ENCODE measurements at regions not wholly inside any gene's neighbourhood (a gene's known extent, or its start where the extent isn't known, plus 50 kb on each side); places are given as distances from the start of the nearest gene placed in this dataset.

DNA sequence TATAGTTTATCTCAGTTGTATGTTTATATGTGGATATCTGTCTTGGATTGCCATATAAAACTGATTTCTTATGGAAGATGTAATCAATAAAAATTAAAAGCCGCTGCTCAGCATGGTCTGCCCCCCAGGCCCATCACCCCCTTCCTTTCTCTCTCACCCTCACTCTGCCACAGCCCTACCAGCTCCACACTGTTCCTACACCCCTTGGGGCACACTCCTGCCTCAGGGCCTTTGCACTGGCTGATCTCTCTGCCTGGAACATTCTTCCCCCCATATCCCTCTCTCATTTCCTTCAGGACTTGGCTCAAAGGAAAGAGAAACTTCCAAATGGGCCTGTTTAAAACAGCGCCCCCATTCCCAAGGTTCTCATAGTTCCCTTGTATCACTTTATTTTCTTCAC, 63.1 kb downstream of the LRRC32 start:
- 100% methylated on average over 1 of the region's 2 CpGs for WGBS (ENCODE audit: insufficient coverage)
- Histone ChIP-seq H3K4me2 (replicated peaks; ENCODE audit: low read depth, low read length, poor library complexity, severe bottlenecking) (no peak overlapping the region), H3K27me3 (replicated peaks in 1 of 4; ENCODE audit: control extremely low read depth in 1 of 4, control insufficient read depth in 3 of 4, insufficient read depth in 4 of 4, low read length in 3 of 4) (peaks cover 0 to 25% (median 4%) of the 10 kb centered on the region in 4 experiments), H3K27ac (ENCODE audit: low read length in 2 of 2) (no peak overlapping the region), H4K20me1 (ENCODE audit: control insufficient read depth, insufficient read depth, low read length, poor library complexity, severe bottlenecking) (no peaks in the 10 kb centered on the region), H3K4me3 (ENCODE audit: control extremely low read depth in 1 of 5, extremely low read depth in 1 of 5, insufficient read depth in 1 of 5, low read depth in 2 of 5, low read length in 4 of 5) (no peak overlapping the region), H3K9me3 (ENCODE audit: control extremely low read depth in 1 of 3, control insufficient read depth in 2 of 3, insufficient read depth in 1 of 3, low read length in 2 of 3) (peaks cover 0 to 4% (median 0%) of the 10 kb centered on the region in 3 donors), H2AFZ (ENCODE audit: insufficient read depth, low read depth, low read length, poor library complexity, severe bottlenecking) (no peak overlapping the region), H3K36me3 (replicated peaks in 1 of 2; ENCODE audit: control extremely low read depth in 1 of 2, control insufficient read depth in 1 of 2, extremely low read depth in 1 of 2, insufficient read depth in 2 of 2, low read length in 1 of 2) (no peaks in the 10 kb centered on the region), H3K79me2 (ENCODE audit: control insufficient read depth, insufficient read depth, low read length) (no peaks in the 10 kb centered on the region), H3K4me1 (ENCODE audit: control insufficient read depth in 2 of 2, insufficient read depth in 2 of 2, low read length in 2 of 2) (peaks cover 8 to 15% of the 10 kb centered on the region in 2 donors), H3K9ac (ENCODE audit: low read length) (no peak overlapping the region)
- ATAC-seq (ENCODE audit: low read depth) = no peak
- H3K27me3 Mint-ChIP-seq = peaks cover 43% of the 10 kb centered on the region
- CTCF ChIA-PET = interaction anchor here (3.0 kb wide), 1 partner anchor 72 kb away, joined by 9 read pairs; no protein-coding TSS in a partner anchor
- POLR2A ChIA-PET = no interaction called here
- DNase-seq = no peak
- H3K27ac Mint-ChIP-seq = no peak overlapping the region
- H3K9me3 Mint-ChIP-seq (ENCODE audit: insufficient read depth) = no peaks in the 10 kb centered on the region
- no peak for TF ChIP-seq EZH2 (IDR thresholded peaks at IDR 0.05; ENCODE audit: borderline replicate concordance, insufficient read depth, low read depth, low read length, poor library complexity, severe bottlenecking)
- TF ChIP-seq, protein P1, sequence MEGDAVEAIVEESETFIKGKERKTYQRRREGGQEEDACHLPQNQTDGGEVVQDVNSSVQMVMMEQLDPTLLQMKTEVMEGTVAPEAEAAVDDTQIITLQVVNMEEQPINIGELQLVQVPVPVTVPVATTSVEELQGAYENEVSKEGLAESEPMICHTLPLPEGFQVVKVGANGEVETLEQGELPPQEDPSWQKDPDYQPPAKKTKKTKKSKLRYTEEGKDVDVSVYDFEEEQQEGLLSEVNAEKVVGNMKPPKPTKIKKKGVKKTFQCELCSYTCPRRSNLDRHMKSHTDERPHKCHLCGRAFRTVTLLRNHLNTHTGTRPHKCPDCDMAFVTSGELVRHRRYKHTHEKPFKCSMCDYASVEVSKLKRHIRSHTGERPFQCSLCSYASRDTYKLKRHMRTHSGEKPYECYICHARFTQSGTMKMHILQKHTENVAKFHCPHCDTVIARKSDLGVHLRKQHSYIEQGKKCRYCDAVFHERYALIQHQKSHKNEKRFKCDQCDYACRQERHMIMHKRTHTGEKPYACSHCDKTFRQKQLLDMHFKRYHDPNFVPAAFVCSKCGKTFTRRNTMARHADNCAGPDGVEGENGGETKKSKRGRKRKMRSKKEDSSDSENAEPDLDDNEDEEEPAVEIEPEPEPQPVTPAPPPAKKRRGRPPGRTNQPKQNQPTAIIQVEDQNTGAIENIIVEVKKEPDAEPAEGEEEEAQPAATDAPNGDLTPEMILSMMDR (IDR thresholded peaks at IDR 0.05) = no peak
- H3K4me3 Mint-ChIP-seq = no peak overlapping the region
- intact Hi-C loops (cut with micrococcal nuclease) = no loop called here
- peaks cover 30% of the 10 kb centered on the region for H3K4me1 Mint-ChIP-seq

DNA sequence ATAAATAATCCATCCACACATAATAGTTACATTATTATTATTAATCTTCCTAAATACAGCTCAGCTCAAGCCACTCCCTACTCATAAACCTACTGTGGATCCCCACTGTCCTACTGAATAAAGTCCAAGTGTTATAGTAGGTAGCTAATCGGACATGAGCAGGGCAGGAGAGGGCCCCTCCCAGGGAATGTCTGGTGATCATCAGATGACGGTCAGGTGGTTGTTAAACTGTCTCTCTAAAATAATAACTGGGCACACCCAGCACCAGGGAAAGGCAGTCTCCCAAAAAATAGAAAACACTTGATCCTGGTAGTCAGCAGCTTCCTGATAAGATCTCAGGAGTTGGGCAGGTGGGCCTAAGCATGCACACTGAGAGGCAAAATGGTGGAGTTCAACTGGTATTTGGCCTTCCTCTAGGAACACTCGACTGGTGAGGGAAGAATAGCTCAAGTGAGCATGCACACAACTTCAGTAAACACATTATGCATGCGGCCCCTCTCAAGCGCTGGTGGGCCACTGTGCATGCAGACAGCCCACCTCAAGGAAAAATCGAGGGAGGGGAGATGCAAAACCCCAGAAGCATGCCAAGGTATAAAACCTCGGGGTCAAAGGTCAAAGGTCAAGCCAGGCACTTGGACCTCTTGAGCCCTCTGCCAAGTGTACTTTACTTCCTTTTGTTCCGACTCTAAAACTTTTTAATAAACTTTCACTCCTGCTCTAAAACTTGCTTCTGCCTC, 65.0 kb downstream of the LRRC32 start:
- peak; percentile 15 for DNase-seq
- peaks cover 0 to 17% (median 0%) of the 10 kb centered on the region in 4 experiments for H3K27me3 ChIP-seq (replicated peaks in 1 of 4; ENCODE audit: control extremely low read depth in 1 of 4, control insufficient read depth in 3 of 4, insufficient read depth in 4 of 4, low read length in 3 of 4)
- CTCF ChIA-PET = interaction anchor here (1.2 kb wide), 1 partner anchor 75 kb away, joined by 3 read pairs; no protein-coding TSS in a partner anchor
- H2AFZ ChIP-seq (ENCODE audit: insufficient read depth, low read depth, low read length, poor library complexity, severe bottlenecking) = no peak overlapping the region
- no peak overlapping the region for H3K27ac ChIP-seq (ENCODE audit: low read length in 2 of 2)
- H3K27ac Mint-ChIP-seq = no peak overlapping the region
- H3K79me2 ChIP-seq (ENCODE audit: control insufficient read depth, insufficient read depth, low read length) = no peaks in the 10 kb centered on the region
- no peaks in the 10 kb centered on the region for H4K20me1 ChIP-seq (ENCODE audit: control insufficient read depth, insufficient read depth, low read length, poor library complexity, severe bottlenecking)
- peaks cover 0 to 7% of the 10 kb centered on the region in 2 donors for H3K4me1 ChIP-seq (ENCODE audit: control insufficient read depth in 2 of 2, insufficient read depth in 2 of 2, low read length in 2 of 2)
- peaks cover 39% of the 10 kb centered on the region for H3K27me3 Mint-ChIP-seq
- no peaks in the 10 kb centered on the region for H3K36me3 ChIP-seq (replicated peaks in 1 of 2; ENCODE audit: control extremely low read depth in 1 of 2, control insufficient read depth in 1 of 2, extremely low read depth in 1 of 2, insufficient read depth in 2 of 2, low read length in 1 of 2)
- POLR2A ChIA-PET = no interaction called here
- H3K9me3 Mint-ChIP-seq (ENCODE audit: insufficient read depth) = no peaks in the 10 kb centered on the region
- no peak overlapping the region for H3K4me2 ChIP-seq (replicated peaks; ENCODE audit: low read depth, low read length, poor library complexity, severe bottlenecking)
- H3K4me3 Mint-ChIP-seq = no peak overlapping the region
- intact Hi-C loops (cut with micrococcal nuclease) = no loop called here
- WGBS (ENCODE audit: insufficient coverage) = 92% methylated on average over 6 of the region's 8 CpGs
- peaks cover 24% of the 10 kb centered on the region for H3K4me1 Mint-ChIP-seq
- peaks cover 0 to 4% (median 0%) of the 10 kb centered on the region in 3 donors for H3K9me3 ChIP-seq (ENCODE audit: control extremely low read depth in 1 of 3, control insufficient read depth in 2 of 3, insufficient read depth in 1 of 3, low read length in 2 of 3)
- H3K9ac ChIP-seq (ENCODE audit: low read length) = no peak overlapping the region
- TF ChIP-seq, protein P1 (IDR thresholded peaks at IDR 0.05) = no peak
- no peak for TF ChIP-seq EZH2 (IDR thresholded peaks at IDR 0.05; ENCODE audit: borderline replicate concordance, insufficient read depth, low read depth, low read length, poor library complexity, severe bottlenecking)
- no peak overlapping the region for H3K4me3 ChIP-seq (ENCODE audit: control extremely low read depth in 1 of 5, extremely low read depth in 1 of 5, insufficient read depth in 1 of 5, low read depth in 2 of 5, low read length in 4 of 5)
- no peak for ATAC-seq (ENCODE audit: low read depth)
